ENCODE measurements at regions not wholly inside any gene's neighbourhood (a gene's known extent, or its start where the extent isn't known, plus 50 kb on each side); places are given as distances from the start of the nearest gene placed in this dataset.

GRCh38 chrX:109943740-109944092, 59.2 kb upstream of the TMEM164 start:
- H3K4me3 ChIP-seq = no peak overlapping the region
- intact Hi-C loops (cut with DNase I) = no loop called here
- ATAC-seq = no peak
- peaks cover 0 to 21% (median 0%) of the 10 kb centered on the region in 9 donors for H3K27me3 ChIP-seq
- WGBS, 4 donors = 60 to 91% (median 79%) methylated on average over 1 of the region's 1 CpG
- no peak overlapping the region for H3K27ac ChIP-seq
- no peaks in the 10 kb centered on the region for H3K36me3 ChIP-seq
- TF ChIP-seq POLR2A (IDR thresholded peaks at IDR 0.05) (no peak), CTCF (IDR thresholded peaks at IDR 0.05) (no peak)
- H3K9me3 ChIP-seq = no peaks in the 10 kb centered on the region
- DNase-seq = no peak
- H3K4me1 ChIP-seq = no peaks in the 10 kb centered on the region

GRCh38 chrX:109952050-109952449, 50.9 kb upstream of the TMEM164 start:
- no peaks in the 10 kb centered on the region for H3K9me3 ChIP-seq
- intact Hi-C loops (cut with DNase I) = no loop called here
- WGBS, 4 donors = 26 to 52% (median 37%) methylated on average over 2 of the region's 2 CpGs
- peak overlapping the region in 4 of 12 donors; percentile 2 to 34 (median 28) for H3K27ac ChIP-seq
- TF ChIP-seq CTCF (IDR thresholded peaks at IDR 0.05) = no peak
- no peak for TF ChIP-seq POLR2A (IDR thresholded peaks at IDR 0.05)
- H3K4me3 ChIP-seq = no peak overlapping the region
- H3K4me1 ChIP-seq = peaks cover 0 to 5% (median 0%) of the 10 kb centered on the region in 12 donors
- DNase-seq (peak in 3 of 5 donors; percentile 10 to 35 (median 21)), ATAC-seq (peak; percentile 49 to 91 (median 64))
- H3K36me3 ChIP-seq = no peaks in the 10 kb centered on the region
- H3K27me3 ChIP-seq = peaks cover 0 to 12% (median 0%) of the 10 kb centered on the region in 9 donors

- no peak for TF ChIP-seq POLR2A (IDR thresholded peaks at IDR 0.05)
- TF ChIP-seq CTCF (IDR thresholded peaks at IDR 0.05) = no peak
- intact Hi-C loops (cut with DNase I) = no loop called here
- Histone ChIP-seq H3K4me3 (no peak overlapping the region), H3K36me3 (no peaks in the 10 kb centered on the region), H3K27ac (peak overlapping the region in 3 of 12 donors; percentile 2 to 34 (median 29)), H3K9me3 (no peaks in the 10 kb centered on the region), H3K4me1 (peaks cover 0 to 5% (median 0%) of the 10 kb centered on the region in 12 donors), H3K27me3 (peaks cover 0 to 7% (median 0%) of the 10 kb centered on the region in 9 donors)
- DNase-seq (no peak), ATAC-seq (peak in 3 of 4 donors; percentile 24 to 42 (median 33))
- WGBS, 4 donors = 74 to 83% (median 75%) methylated on average over 4 of the region's 4 CpGs
Measured at GRCh38 chrX:109952985-109953905, 49.7 kb upstream of the TMEM164 start.
